Vagina (tissue), 2 donors: ENCODE measurements at regions not wholly inside any gene's neighbourhood (a gene's known extent, or its start where the extent isn't known, plus 50 kb on each side); places are given as distances from the start of the nearest gene placed in this dataset.

Experiments
- POLR2A ChIP-seq, 2 donors: fragments of 450-650 bp; IDR thresholded peaks; one replicate each; pipeline ENCODE4 v1.6.1; 2017; ENCODE audit warnings: antibody characterized with exemption in 2 of 2, mild to moderate bottlenecking in 2 of 2, moderate library complexity in 2 of 2
- TF ChIP-seq, protein P1 (sequence below), 3 experiments: fragments of 450-650 bp in 2 of 3; fragments of 200-600 bp in 1 of 3; sonication (generic) in 1 of 3; IDR thresholded peaks; one replicate each; pipeline ENCODE4 v1.5.1; 2017 to 2019; ENCODE audit warnings: antibody characterized with exemption in 3 of 3, mild to moderate bottlenecking in 2 of 3, moderate library complexity in 2 of 3

DNA sequence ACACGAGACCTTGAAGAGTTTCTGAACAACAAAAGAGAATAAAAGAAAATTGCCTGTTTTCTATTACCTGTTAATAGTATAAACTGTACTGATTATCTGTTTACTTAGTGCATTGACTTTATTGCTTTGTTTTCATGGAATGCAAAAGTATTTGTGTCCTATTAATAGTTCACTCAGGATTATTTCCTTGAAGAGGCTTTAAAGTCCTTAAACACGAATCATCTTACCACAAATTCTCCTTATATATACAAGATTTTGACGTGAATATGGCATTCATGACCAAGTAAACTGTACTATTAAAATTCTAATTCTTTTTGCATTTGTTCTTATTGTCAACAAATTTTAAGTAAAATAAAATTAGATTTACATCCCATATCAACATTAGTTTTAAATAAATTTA lies 513.0 kb downstream of the NTRK3 start:
- TF ChIP-seq, protein P1, sequence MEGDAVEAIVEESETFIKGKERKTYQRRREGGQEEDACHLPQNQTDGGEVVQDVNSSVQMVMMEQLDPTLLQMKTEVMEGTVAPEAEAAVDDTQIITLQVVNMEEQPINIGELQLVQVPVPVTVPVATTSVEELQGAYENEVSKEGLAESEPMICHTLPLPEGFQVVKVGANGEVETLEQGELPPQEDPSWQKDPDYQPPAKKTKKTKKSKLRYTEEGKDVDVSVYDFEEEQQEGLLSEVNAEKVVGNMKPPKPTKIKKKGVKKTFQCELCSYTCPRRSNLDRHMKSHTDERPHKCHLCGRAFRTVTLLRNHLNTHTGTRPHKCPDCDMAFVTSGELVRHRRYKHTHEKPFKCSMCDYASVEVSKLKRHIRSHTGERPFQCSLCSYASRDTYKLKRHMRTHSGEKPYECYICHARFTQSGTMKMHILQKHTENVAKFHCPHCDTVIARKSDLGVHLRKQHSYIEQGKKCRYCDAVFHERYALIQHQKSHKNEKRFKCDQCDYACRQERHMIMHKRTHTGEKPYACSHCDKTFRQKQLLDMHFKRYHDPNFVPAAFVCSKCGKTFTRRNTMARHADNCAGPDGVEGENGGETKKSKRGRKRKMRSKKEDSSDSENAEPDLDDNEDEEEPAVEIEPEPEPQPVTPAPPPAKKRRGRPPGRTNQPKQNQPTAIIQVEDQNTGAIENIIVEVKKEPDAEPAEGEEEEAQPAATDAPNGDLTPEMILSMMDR (IDR thresholded peaks at IDR 0.05), result no peak
- TF ChIP-seq POLR2A (IDR thresholded peaks at IDR 0.05), result no peak
